ENCODE measurements at regions not wholly inside any gene's neighbourhood (a gene's known extent, or its start where the extent isn't known, plus 50 kb on each side); places are given as distances from the start of the nearest gene placed in this dataset.
"Not testable (repeated sequence)": the region's sequence is repeated elsewhere in the genome, so short reads cannot be mapped to it uniquely, and the experiment has no call there.

DNA sequence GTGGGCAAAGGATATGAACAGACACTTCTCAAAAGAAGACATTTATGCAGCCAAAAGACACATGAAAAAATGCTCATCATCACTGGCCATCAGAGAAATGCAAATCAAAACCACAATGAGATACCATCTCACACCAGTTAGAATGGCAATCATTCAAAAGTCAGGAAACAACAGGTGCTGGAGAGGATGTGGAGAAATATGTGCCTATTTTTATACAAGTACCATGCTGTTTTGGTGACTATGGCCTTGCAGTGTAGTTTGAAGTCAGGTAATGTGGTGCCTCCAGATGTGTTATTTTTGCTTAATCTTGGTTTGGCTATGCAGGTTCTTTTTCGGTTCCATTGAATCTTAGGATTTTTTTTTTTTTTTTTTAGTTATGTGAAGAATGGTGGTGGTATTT lies 387.7 kb upstream of the ST8SIA4 start:
- H3K23me2 ChIP-seq (ENCODE audit: low read depth, low read length); H4K5ac ChIP-seq (ENCODE audit: insufficient read length, low read depth, low read length); H3K27me3 ChIP-seq (replicated peaks in 1 of 4; ENCODE audit: control insufficient read depth in 3 of 4, extremely low read depth in 1 of 4, insufficient read depth in 3 of 4, low read length in 3 of 4); DNase-seq (ENCODE audit: low read depth in 1 of 2, low spot score in 2 of 2); H4K8ac ChIP-seq (ENCODE audit: extremely low read depth, insufficient read depth, low read length); H3K79me2 ChIP-seq (ENCODE audit: control insufficient read depth in 1 of 2, insufficient read depth in 2 of 2, low read length in 2 of 2); H4K20me1 ChIP-seq (replicated peaks in 1 of 2; ENCODE audit: control insufficient read depth in 1 of 2, insufficient read depth in 2 of 2, low read length in 2 of 2); H3K36me3 ChIP-seq (ENCODE audit: control insufficient read depth in 2 of 4, insufficient read depth in 4 of 4, low read length in 3 of 4); H3K56ac ChIP-seq (replicated peaks; ENCODE audit: insufficient read length, low read depth, low read length); H3K18ac ChIP-seq (ENCODE audit: extremely low read depth, low read length); H3K4me1 ChIP-seq (replicated peaks in 1 of 4; ENCODE audit: control insufficient read depth in 3 of 4, insufficient read depth in 4 of 4, low read length in 3 of 4); H2BK120ac ChIP-seq (replicated peaks; ENCODE audit: low read depth, low read length); H2AK5ac ChIP-seq (ENCODE audit: low read depth, low read length); H4K91ac ChIP-seq (replicated peaks; ENCODE audit: insufficient read length, low read length); H2BK5ac ChIP-seq (ENCODE audit: low read depth, low read length); H2BK12ac ChIP-seq (ENCODE audit: low read depth, low read length); POLR2A ChIA-PET (ENCODE audit: partially characterized antibody); H3K4me2 ChIP-seq (ENCODE audit: insufficient read depth in 1 of 2, low read depth in 2 of 2, low read length in 2 of 2); FAIRE-seq; CTCF ChIA-PET (ENCODE audit: partially characterized antibody); H3K4me3 ChIP-seq (ENCODE audit: extremely low read depth in 1 of 4, insufficient read depth in 2 of 4, low read depth in 3 of 4, low read length in 4 of 4); H3K9ac ChIP-seq (replicated peaks in 1 of 4; ENCODE audit: extremely low read depth in 1 of 4, low read depth in 3 of 4, low read length in 3 of 4); H2BK15ac ChIP-seq (ENCODE audit: low read length); H3K14ac ChIP-seq (ENCODE audit: insufficient read length); H2BK20ac ChIP-seq (ENCODE audit: low read length); H3K79me1 ChIP-seq (ENCODE audit: low read depth, low read length); H3K23ac ChIP-seq (ENCODE audit: insufficient read length); H3K9me3 ChIP-seq (ENCODE audit: insufficient read depth in 2 of 2, low read depth in 1 of 2, low read length in 1 of 2); H3K4ac ChIP-seq (replicated peaks; ENCODE audit: insufficient read length, low read depth, low read length); H3K27ac ChIP-seq (ENCODE audit: low read depth, low read length); H2AFZ ChIP-seq (ENCODE audit: low read length): not testable (repeated sequence)
- 79% methylated on average over 1 of the region's 1 CpG; no CpG with 5 or more reads in 1 of the 2 experiments for WGBS, 2 experiments (ENCODE audit: extremely low coverage in 1 of 2, insufficient coverage in 1 of 2, insufficient read length in 1 of 2, insufficient replicate concordance in 2 of 2, low coverage in 1 of 2, low lambda C conversion rate in 2 of 2, missing lambda C conversion rate in 1 of 2)

Measured in H1 (cell line).